CD14-positive monocyte (primary cell): ENCODE measurements at regions not wholly inside any gene's neighbourhood (a gene's known extent, or its start where the extent isn't known, plus 50 kb on each side); places are given as distances from the start of the nearest gene placed in this dataset.

Experiments
- DNase-seq, 3 donors: peaks; one replicate each; pipeline ENCODE4 v3.0.0-alpha.2; 2011 to 2022
- H2AFZ ChIP-seq: 2 replicates; pipeline ENCODE4 v1.6.0; 2012; ENCODE audit warnings: mild to moderate bottlenecking, low read depth, low read length, inconsistent platforms; ENCODE audit not compliant: insufficient read depth, poor library complexity, severe bottlenecking
- H3K27ac ChIP-seq, 2 donors: 1 replicate in 1 of 2; 2 replicates in 1 of 2; pipeline ENCODE4 v1.5.1; 2012 to 2013; ENCODE audit warnings: low read length in 2 of 2, control low read depth in 1 of 2, inconsistent platforms in 1 of 2, low read depth in 1 of 2, mild to moderate bottlenecking in 1 of 2
- H3K27me3 ChIP-seq, 2 donors: one replicate each; pipeline versions ENCODE4 v1.6.0 to v1.6.1; 2011 to 2013; ENCODE audit warnings: low read length in 2 of 2; ENCODE audit not compliant: control insufficient read depth in 2 of 2, insufficient read depth in 2 of 2
- H3K36me3 ChIP-seq, 2 donors: replicated peaks in 1 of 2; 1 replicate in 1 of 2; 2 replicates in 1 of 2; pipeline versions ENCODE4 v1.5.1 to v1.6.1; 2012 to 2013; ENCODE audit warnings: low read length in 2 of 2, control low read depth in 1 of 2, inconsistent platforms in 1 of 2, mild to moderate bottlenecking in 1 of 2; ENCODE audit not compliant: insufficient read depth in 2 of 2, control insufficient read depth in 1 of 2
- H3K4me1 ChIP-seq, 2 donors: 1 replicate in 1 of 2; 2 replicates in 1 of 2; pipeline versions ENCODE4 v1.5.1 to v1.6.1; 2012 to 2013; ENCODE audit warnings: low read length in 2 of 2, control low read depth in 1 of 2, inconsistent platforms in 1 of 2, mild to moderate bottlenecking in 1 of 2, moderate library complexity in 1 of 2; ENCODE audit not compliant: insufficient read depth in 2 of 2, control insufficient read depth in 1 of 2
- H3K4me2 ChIP-seq: replicated peaks from 2 replicates; pipeline ENCODE3; 2012; ENCODE audit warnings: low read length, moderate library complexity, mild to moderate bottlenecking; ENCODE audit not compliant: poor library complexity, severe bottlenecking; ENCODE audit errors: extremely low read depth
- H3K4me3 ChIP-seq, 3 experiments: fragments of 200-600 bp in 1 of 3; sonication (generic) in 1 of 3; replicated peaks in 1 of 3; 1 replicate in 2 of 3; 2 replicates in 1 of 3; pipeline ENCODE4 v1.5.1; 2011 to 2013; ENCODE audit warnings: low read length in 3 of 3, mild to moderate bottlenecking in 3 of 3, control low read depth in 2 of 3, low read depth in 2 of 3, inconsistent platforms in 1 of 3, moderate library complexity in 1 of 3
- H3K79me2 ChIP-seq: 2 replicates; pipeline ENCODE4 v1.6.0; 2012; ENCODE audit warnings: mild to moderate bottlenecking, control low read depth, inconsistent platforms, low read length, moderate library complexity; ENCODE audit not compliant: insufficient read depth
- H3K9ac ChIP-seq: 2 replicates; pipeline ENCODE4 v1.6.0; 2017; ENCODE audit warnings: low read length, mild to moderate bottlenecking; ENCODE audit not compliant: insufficient read depth, poor library complexity, severe bottlenecking
- H3K9me3 ChIP-seq, 2 donors: replicated peaks in 1 of 2; 1 replicate in 1 of 2; 2 replicates in 1 of 2; pipeline versions ENCODE4 v1.5.1 to v1.6.1; 2012 to 2013; ENCODE audit warnings: low read length in 2 of 2, control low read depth in 1 of 2; ENCODE audit not compliant: control insufficient read depth in 1 of 2, insufficient read depth in 1 of 2
- H4K20me1 ChIP-seq: 2 replicates; pipeline ENCODE4 v1.6.0; 2012; ENCODE audit warnings: mild to moderate bottlenecking, low read length, control low read depth, moderate library complexity; ENCODE audit not compliant: insufficient read depth
- H3K27ac Mint-ChIP-seq, 7 donors: one replicate each; pipeline ENCODE4 v1.8.0; 2020; ENCODE audit warnings: mild to moderate bottlenecking in 7 of 7, mixed read lengths in 7 of 7, moderate library complexity in 6 of 7, inconsistent platforms in 2 of 7
- H3K27me3 Mint-ChIP-seq, 3 donors: one replicate each; pipeline ENCODE4 v1.8.0; 2021 to 2022; ENCODE audit warnings: low read depth in 3 of 3, mild to moderate bottlenecking in 3 of 3, mixed read lengths in 3 of 3, moderate library complexity in 3 of 3, inconsistent platforms in 1 of 3
- H3K36me3 Mint-ChIP-seq, 2 donors: one replicate each; pipeline ENCODE4 v1.8.0; 2020; ENCODE audit warnings: mixed read lengths in 2 of 2, inconsistent platforms in 1 of 2, mild to moderate bottlenecking in 1 of 2
- H3K4me1 Mint-ChIP-seq: one replicate; pipeline ENCODE4 v1.8.0; 2020; ENCODE audit warnings: mild to moderate bottlenecking, mixed read lengths
- H3K4me3 Mint-ChIP-seq, 2 donors: one replicate each; pipeline ENCODE4 v1.8.0; 2020; ENCODE audit warnings: mild to moderate bottlenecking in 2 of 2, mixed read lengths in 2 of 2, moderate library complexity in 1 of 2
- H3K9me3 Mint-ChIP-seq, 7 donors: one replicate each; pipeline ENCODE4 v1.8.0; 2020 to 2022; ENCODE audit warnings: mixed read lengths in 7 of 7, mild to moderate bottlenecking in 6 of 7, moderate library complexity in 6 of 7, inconsistent platforms in 2 of 7
- WGBS: methylation state at CpG from one replicate; pipeline ENCODE4 v1.1.5; 2013; ENCODE audit warnings: missing lambda C conversion rate; ENCODE audit not compliant: insufficient coverage; 5-methylcytosine and 5-hydroxymethylcytosine counted together
- intact Hi-C, 2 donors: fragments of 100-400 bp; cut with micrococcal nuclease; formaldehyde crosslinking; loops; one replicate each; pipeline versions ENCODE4 v1.15.0 to v1.15.1; 2023
- TF ChIP-seq, protein P1 (sequence below): fragments of 200-600 bp; IDR thresholded peaks from one replicate; pipeline ENCODE4 v1.8.0; 2022; ENCODE audit warnings: antibody characterized with exemption, mild to moderate bottlenecking

DNA sequence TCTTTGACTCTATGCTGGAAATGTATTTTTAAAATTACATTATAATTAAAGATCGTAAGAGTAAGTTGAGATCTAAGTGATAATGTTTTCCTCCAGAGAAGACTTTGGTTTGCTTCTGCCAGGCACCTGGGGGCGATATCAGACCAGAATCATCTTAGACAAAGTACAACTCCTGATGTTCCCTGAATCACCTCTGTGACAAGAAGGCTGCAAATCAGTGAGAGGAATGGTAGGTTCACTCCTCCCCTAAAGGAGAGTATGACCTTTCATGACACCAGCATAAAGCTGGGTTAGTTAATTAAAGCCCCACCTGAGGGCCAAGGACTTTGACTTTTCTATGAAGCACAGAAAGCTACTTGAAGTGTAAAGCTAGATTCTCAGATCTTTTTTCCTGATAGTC lies 114.4 kb upstream of the DTNA start:
- WGBS = no CpG with 5 or more reads among the region's 2 CpGs
- H3K36me3 Mint-ChIP-seq = no peaks in the 10 kb centered on the region
- no peak overlapping the region for H2AFZ ChIP-seq
- TF ChIP-seq, protein P1, sequence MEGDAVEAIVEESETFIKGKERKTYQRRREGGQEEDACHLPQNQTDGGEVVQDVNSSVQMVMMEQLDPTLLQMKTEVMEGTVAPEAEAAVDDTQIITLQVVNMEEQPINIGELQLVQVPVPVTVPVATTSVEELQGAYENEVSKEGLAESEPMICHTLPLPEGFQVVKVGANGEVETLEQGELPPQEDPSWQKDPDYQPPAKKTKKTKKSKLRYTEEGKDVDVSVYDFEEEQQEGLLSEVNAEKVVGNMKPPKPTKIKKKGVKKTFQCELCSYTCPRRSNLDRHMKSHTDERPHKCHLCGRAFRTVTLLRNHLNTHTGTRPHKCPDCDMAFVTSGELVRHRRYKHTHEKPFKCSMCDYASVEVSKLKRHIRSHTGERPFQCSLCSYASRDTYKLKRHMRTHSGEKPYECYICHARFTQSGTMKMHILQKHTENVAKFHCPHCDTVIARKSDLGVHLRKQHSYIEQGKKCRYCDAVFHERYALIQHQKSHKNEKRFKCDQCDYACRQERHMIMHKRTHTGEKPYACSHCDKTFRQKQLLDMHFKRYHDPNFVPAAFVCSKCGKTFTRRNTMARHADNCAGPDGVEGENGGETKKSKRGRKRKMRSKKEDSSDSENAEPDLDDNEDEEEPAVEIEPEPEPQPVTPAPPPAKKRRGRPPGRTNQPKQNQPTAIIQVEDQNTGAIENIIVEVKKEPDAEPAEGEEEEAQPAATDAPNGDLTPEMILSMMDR = no peak
- no peaks in the 10 kb centered on the region for H3K36me3 ChIP-seq
- intact Hi-C loops = no loop called here
- H3K9me3 ChIP-seq = no peaks in the 10 kb centered on the region
- no peak overlapping the region for H3K4me3 Mint-ChIP-seq
- H3K27me3 Mint-ChIP-seq = peaks cover 2 to 7% (median 6%) of the 10 kb centered on the region in 3 donors
- DNase-seq = no peak
- H3K9me3 Mint-ChIP-seq = peaks cover 0 to 2% (median 0%) of the 10 kb centered on the region in 7 donors
- H4K20me1 ChIP-seq = no peaks in the 10 kb centered on the region
- no peak overlapping the region for H3K27ac ChIP-seq
- H3K27me3 ChIP-seq = no peaks in the 10 kb centered on the region
- no peaks in the 10 kb centered on the region for H3K4me1 Mint-ChIP-seq
- no peak overlapping the region for H3K27ac Mint-ChIP-seq
- H3K4me2 ChIP-seq = no peak overlapping the region
- no peaks in the 10 kb centered on the region for H3K79me2 ChIP-seq
- H3K9ac ChIP-seq = no peak overlapping the region
- H3K4me1 ChIP-seq = no peaks in the 10 kb centered on the region
- H3K4me3 ChIP-seq = no peak overlapping the region

DNA sequence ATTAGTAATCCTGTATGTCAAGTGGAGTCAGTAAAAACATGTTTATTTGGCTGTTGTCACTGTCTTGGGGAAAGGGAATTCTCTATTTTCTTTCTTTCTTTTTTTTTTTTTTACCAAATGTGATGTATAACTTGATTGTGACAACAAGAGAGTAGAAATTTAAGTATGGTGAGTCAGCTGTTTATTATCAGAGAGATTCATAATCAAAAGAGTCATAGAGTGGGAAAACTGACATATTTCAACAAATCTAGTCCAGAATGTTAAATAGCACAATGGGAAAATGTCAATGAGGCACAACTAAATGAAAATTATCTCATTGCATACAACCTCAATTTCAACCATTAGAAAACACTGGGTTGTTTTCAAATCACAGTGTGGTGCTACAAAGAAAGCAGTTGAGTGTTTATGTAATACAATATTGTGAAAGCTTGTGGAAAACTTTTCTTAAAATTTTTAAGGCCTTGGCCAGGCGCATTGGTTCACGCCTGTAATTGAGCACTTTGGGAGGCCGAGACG lies 111.9 kb upstream of the DTNA start:
- no peaks in the 10 kb centered on the region for H3K36me3 Mint-ChIP-seq
- Histone ChIP-seq H3K79me2 (no peaks in the 10 kb centered on the region), H3K9me3 (no peaks in the 10 kb centered on the region), H3K36me3 (no peaks in the 10 kb centered on the region), H3K4me3 (no peak overlapping the region), H3K4me1 (no peaks in the 10 kb centered on the region), H3K27me3 (no peaks in the 10 kb centered on the region), H3K9ac (no peak overlapping the region), H3K4me2 (no peak overlapping the region), H4K20me1 (no peaks in the 10 kb centered on the region), H3K27ac (no peak overlapping the region), H2AFZ (no peak overlapping the region)
- intact Hi-C loops = no loop called here
- H3K27ac Mint-ChIP-seq = no peak overlapping the region
- peaks cover 0 to 2% (median 0%) of the 10 kb centered on the region in 7 donors for H3K9me3 Mint-ChIP-seq
- H3K4me3 Mint-ChIP-seq = no peak overlapping the region
- TF ChIP-seq, protein P1 = no peak
- WGBS = no CpG with 5 or more reads among the region's 4 CpGs
- peaks cover 2 to 4% (median 2%) of the 10 kb centered on the region in 3 donors for H3K27me3 Mint-ChIP-seq
- H3K4me1 Mint-ChIP-seq = no peaks in the 10 kb centered on the region
- DNase-seq = no peak
